Left ventricle myocardium inferior (tissue), 1 donor: ENCODE measurements at regions not wholly inside any gene's neighbourhood (a gene's known extent, or its start where the extent isn't known, plus 50 kb on each side); places are given as distances from the start of the nearest gene placed in this dataset.
"Not testable (repeated sequence)": the region's sequence is repeated elsewhere in the genome, so short reads cannot be mapped to it uniquely, and the experiment has no call there.

ENCODE experiments used
- DNase-seq: peaks from one replicate; pipeline ENCODE4 v3.0.0-alpha.2; 2020
- H3K27ac ChIP-seq: fragments of 200-600 bp; replicated peaks from 2 replicates; pipeline ENCODE4 v1.8.0; 2021
- H3K27me3 ChIP-seq: fragments of 200-600 bp; 2 replicates; pipeline ENCODE4 v1.8.0; 2021; ENCODE audit warnings: low read depth
- H3K36me3 ChIP-seq: fragments of 200-600 bp; 2 replicates; pipeline ENCODE4 v1.8.0; 2021
- H3K4me1 ChIP-seq: fragments of 200-600 bp; 2 replicates; pipeline ENCODE4 v1.8.0; 2021
- H3K4me3 ChIP-seq: fragments of 200-600 bp; 2 replicates; pipeline ENCODE4 v1.8.0; 2021; ENCODE audit warnings: mild to moderate bottlenecking, moderate library complexity
- H3K9me3 ChIP-seq: fragments of 200-600 bp; replicated peaks from 2 replicates; pipeline ENCODE4 v1.8.0; 2021
- CTCF ChIP-seq: fragments of 200-600 bp; IDR thresholded peaks from 2 replicates; pipeline ENCODE4 v1.8.0; 2021; ENCODE audit warnings: antibody characterized with exemption, mild to moderate bottlenecking, borderline replicate concordance
- intact Hi-C: fragments of 100-400 bp; cut with micrococcal nuclease; formaldehyde crosslinking; loops from one replicate; pipeline ENCODE4 v1.11.0; 2022
- donor health status: DM: no; HTN: yes; CAD: no; lungs with severe emphysema.

- Histone ChIP-seq H3K27me3 (no peaks in the 10 kb centered on the region), H3K4me1 (no peaks in the 10 kb centered on the region), H3K36me3 (no peaks in the 10 kb centered on the region), H3K4me3 (no peak overlapping the region), H3K27ac (no peak overlapping the region), H3K9me3 (no peaks in the 10 kb centered on the region)
- no peak for TF ChIP-seq CTCF
- DNase-seq: no peak
- intact Hi-C loops: no loop called here
Measured at GRCh38 chr6:115190534-115190933, 847.7 kb upstream of the HS3ST5 start.

DNA sequence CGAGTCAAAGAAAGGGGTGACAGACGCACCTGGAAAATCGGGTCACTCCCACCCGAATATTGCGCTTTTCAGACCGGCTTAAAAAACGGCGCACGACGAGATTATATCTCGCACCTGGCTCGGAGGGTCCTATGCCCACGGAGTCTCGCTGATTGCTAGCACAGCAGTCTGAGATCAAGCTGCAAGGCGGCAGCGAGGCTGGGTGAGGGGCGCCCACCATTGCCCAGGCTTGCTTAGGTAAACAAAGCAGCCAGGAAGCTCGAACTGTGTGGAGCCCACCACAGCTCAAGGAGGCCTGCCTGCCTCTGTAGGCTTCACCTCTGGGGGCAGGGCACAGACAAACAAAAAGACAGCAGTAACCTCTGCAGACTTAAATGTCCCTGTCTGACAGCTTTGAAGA, 832.6 kb upstream of the HS3ST5 start:
- H3K27ac ChIP-seq, H3K9me3 ChIP-seq, H3K36me3 ChIP-seq, H3K27me3 ChIP-seq, DNase-seq, H3K4me3 ChIP-seq, intact Hi-C loops, H3K4me1 ChIP-seq: not testable (repeated sequence)

- H3K27me3 ChIP-seq, DNase-seq, H3K4me1 ChIP-seq, H3K27ac ChIP-seq, H3K36me3 ChIP-seq, intact Hi-C loops, H3K4me3 ChIP-seq: not testable (repeated sequence)
- H3K9me3 ChIP-seq: peaks cover 23% of the 10 kb centered on the region
Measured at GRCh38 chr6:115165912-115166311, 823.1 kb upstream of the HS3ST5 start.

- Histone ChIP-seq H3K4me3 (no peak overlapping the region), H3K27ac (no peak overlapping the region), H3K4me1 (no peaks in the 10 kb centered on the region), H3K9me3 (peaks cover 30% of the 10 kb centered on the region), H3K36me3 (no peaks in the 10 kb centered on the region), H3K27me3 (no peaks in the 10 kb centered on the region)
- intact Hi-C loops: no loop called here
- DNase-seq: no peak
- TF ChIP-seq CTCF: no peak
Measured at GRCh38 chr6:115159733-115160132, 816.9 kb upstream of the HS3ST5 start.

DNA sequence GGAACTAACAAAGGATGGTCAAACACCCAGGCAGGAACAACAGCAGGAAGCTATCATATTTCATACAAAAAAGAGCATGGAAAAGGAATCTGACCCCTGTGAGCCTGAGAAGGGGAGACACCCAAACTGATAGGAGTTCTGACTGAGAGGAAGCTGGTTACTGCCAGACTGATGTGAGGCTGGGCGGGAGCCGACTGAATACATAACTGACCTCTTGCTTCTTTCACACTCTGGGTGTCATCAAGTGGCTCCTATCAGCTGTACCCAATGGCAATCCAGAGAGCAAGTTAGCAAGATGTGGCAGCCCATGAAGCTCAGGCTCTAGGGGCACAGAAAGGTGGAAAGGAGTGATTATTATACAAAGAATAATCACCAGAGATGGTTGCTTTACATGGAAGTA, 795.1 kb upstream of the HS3ST5 start:
- no peak overlapping the region for H3K4me3 ChIP-seq
- intact Hi-C loops: no loop called here
- no peaks in the 10 kb centered on the region for H3K4me1 ChIP-seq
- no peaks in the 10 kb centered on the region for H3K9me3 ChIP-seq
- no peak for DNase-seq
- no peak for TF ChIP-seq CTCF
- H3K27ac ChIP-seq: no peak overlapping the region
- H3K27me3 ChIP-seq: no peaks in the 10 kb centered on the region
- H3K36me3 ChIP-seq: no peaks in the 10 kb centered on the region

- peaks cover 10% of the 10 kb centered on the region for H3K9me3 ChIP-seq
- H3K4me3 ChIP-seq: no peak overlapping the region
- H3K36me3 ChIP-seq: no peaks in the 10 kb centered on the region
- intact Hi-C loops: no loop called here
- no peak for DNase-seq
- no peaks in the 10 kb centered on the region for H3K4me1 ChIP-seq
- TF ChIP-seq CTCF: no peak
- H3K27me3 ChIP-seq: no peaks in the 10 kb centered on the region
- H3K27ac ChIP-seq: no peak overlapping the region
Measured at GRCh38 chr6:115133790-115134189, 791.0 kb upstream of the HS3ST5 start.
